GM12878 (cell line): ENCODE measurements at regions not wholly inside any gene's neighbourhood (a gene's known extent, or its start where the extent isn't known, plus 50 kb on each side); places are given as distances from the start of the nearest gene placed in this dataset.

Experiments used
- ATAC-seq: fragments of 200-7000 bp; cut with Tn5 transposase; 3 replicates; pipeline ENCODE4 v1.9.1; 2020; ENCODE audit warnings: mild to moderate bottlenecking, moderate library complexity
- BruUV-seq: library from RNA; stranded (reverse); fragments of 400-500 nt; replicated peaks from 2 replicates; lab custom pipeline; 2021; lab: Mats Ljungman, UMichigan
- CTCF ChIA-PET: fragments of 300-600 bp; sonication (Branson Sonifier 250); formaldehyde crosslinking; extraction: SDS; loops from one replicate; lab custom pipeline; 2021; ENCODE audit warnings: inconsistent platforms; lab: Yijun Ruan, JAX
- POLR2A ChIA-PET: fragments of 350-600 bp; formaldehyde crosslinking; extraction: SDS; loops from one replicate; lab custom pipeline; 2021; ENCODE audit warnings: inconsistent platforms; lab: Charles Lee
- RAD21 ChIA-PET: fragments of 300-600 bp; sonication (Branson Sonifier 250); formaldehyde crosslinking; loops from one replicate; lab custom pipeline; 2023; ENCODE audit warnings: antibody characterized with exemption; ENCODE audit not compliant: unreplicated experiment; lab: Charles Lee
- SMC1A ChIA-PET: fragments of 300-600 bp; sonication (Branson Sonifier 250); formaldehyde crosslinking; loops from one replicate; lab custom pipeline; 2023; ENCODE audit not compliant: unreplicated experiment, uncharacterized antibody; lab: Charles Lee
- DNase-seq: peaks from one replicate; pipeline ENCODE4 v3.0.0-alpha.2; 2011; ENCODE audit warnings: low read depth, low spot score
- FAIRE-seq: peaks from 3 replicates; lab custom pipeline; 2011; peaks lifted over from hg19 to GRCh38; lab: Jason Lieb, UNC
- H2AFZ ChIP-seq: 2 replicates; pipeline ENCODE4 v1.6.0; 2011; ENCODE audit warnings: low read depth, low read length, control low read depth; ENCODE audit not compliant: control insufficient read depth
- H3K27ac ChIP-seq: 2 replicates; pipeline ENCODE4 v1.5.1; 2011; ENCODE audit warnings: control low read depth; ENCODE audit not compliant: control insufficient read depth, insufficient read depth
- H3K27me3 ChIP-seq, 2 experiments: replicated peaks in 1 of 2; 2 replicates each; pipeline versions ENCODE4 v1.6.0 to v1.6.1; 2011; ENCODE audit warnings: low read length in 1 of 2; ENCODE audit not compliant: control insufficient read depth in 2 of 2, insufficient read depth in 2 of 2
- H3K36me3 ChIP-seq, 2 experiments: 2 replicates each; pipeline ENCODE4 v1.5.1; 2011; ENCODE audit warnings: low read length in 1 of 2; ENCODE audit not compliant: control insufficient read depth in 2 of 2, insufficient read depth in 2 of 2
- H3K4me1 ChIP-seq: 2 replicates; pipeline ENCODE4 v1.6.1; 2011; ENCODE audit warnings: mild to moderate bottlenecking, low read length, moderate library complexity, mixed read lengths; ENCODE audit not compliant: control insufficient read depth, insufficient read depth
- H3K4me2 ChIP-seq: 2 replicates; pipeline ENCODE4 v1.6.0; 2011; ENCODE audit warnings: control low read depth; ENCODE audit not compliant: control insufficient read depth, insufficient read depth
- H3K4me3 ChIP-seq: fragments of 200-600 bp; sonication (generic); 2 replicates; pipeline ENCODE4 v1.5.1; 2016
- H3K79me2 ChIP-seq: 2 replicates; pipeline ENCODE4 v1.6.0; 2011; ENCODE audit warnings: low read length; ENCODE audit not compliant: control insufficient read depth, insufficient read depth
- H3K9ac ChIP-seq: 2 replicates; pipeline ENCODE4 v1.8.0; 2011; ENCODE audit warnings: low read length, control low read depth, mixed read lengths; ENCODE audit not compliant: control insufficient read depth, insufficient read depth
- H3K9me3 ChIP-seq: replicated peaks from 3 replicates; pipeline ENCODE4 v1.5.1; 2011; ENCODE audit warnings: mild to moderate bottlenecking, low read length; ENCODE audit not compliant: control insufficient read depth, insufficient read depth
- H4K20me1 ChIP-seq: 2 replicates; pipeline ENCODE4 v1.6.0; 2011; ENCODE audit not compliant: control insufficient read depth, insufficient read depth
- ASH2L ChIP-seq: fragments of 300-600, 200-600 bp; sonication (generic); IDR thresholded peaks from 2 replicates; pipeline ENCODE4 v1.6.1; 2017; ENCODE audit warnings: low read depth, mild to moderate bottlenecking, borderline replicate concordance
- NR2C1 ChIP-seq: fragments of 450-650 bp; IDR thresholded peaks from 2 replicates; pipeline ENCODE4 v1.6.1; 2017; ENCODE audit warnings: antibody characterized with exemption, mild to moderate bottlenecking, moderate library complexity
- TCF3 ChIP-seq: IDR thresholded peaks from 2 replicates; pipeline ENCODE4 v1.6.1; 2012; ENCODE audit warnings: low read depth, mild to moderate bottlenecking, low read length, borderline replicate concordance; ENCODE audit not compliant: insufficient read depth
- YY1 ChIP-seq: IDR thresholded peaks from 2 replicates; pipeline ENCODE4 v1.6.1; 2011; ENCODE audit warnings: low read depth, mild to moderate bottlenecking, low read length
- ZNF217 ChIP-seq: fragments of 450-650 bp; IDR thresholded peaks from 2 replicates; pipeline ENCODE4 v1.6.1; 2017; ENCODE audit warnings: antibody characterized with exemption, mild to moderate bottlenecking
- WGBS: methylation state at CpG from one replicate; pipeline ENCODE4 v1.1.6; 2016; ENCODE audit warnings: low lambda C conversion rate; ENCODE audit not compliant: insufficient replicate concordance, insufficient coverage; ENCODE audit errors: missing lambda C conversion rate; 5-methylcytosine and 5-hydroxymethylcytosine counted together
- in situ Hi-C: fragments of 300-500 bp; cut with MboI; formaldehyde crosslinking; loops from 9 replicates; pipeline ENCODE4 v1.14.3; 2018; ENCODE audit warnings: mixed read lengths
- intact Hi-C: fragments of 100-400 bp; cut with micrococcal nuclease; formaldehyde crosslinking; loops from one replicate; pipeline ENCODE4 v1.14.2; 2022; ENCODE audit not compliant: unreplicated experiment
- TF ChIP-seq, protein P1 (sequence below): fragments of 450-650 bp; IDR thresholded peaks from 2 replicates; pipeline ENCODE4 v1.6.1; 2017; ENCODE audit warnings: borderline replicate concordance
- TF ChIP-seq, protein P2 (sequence below): IDR thresholded peaks from 2 replicates; pipeline ENCODE4 v1.6.1; 2012; ENCODE audit warnings: low read length, inconsistent platforms
- TF ChIP-seq, protein P3 (sequence below): IDR thresholded peaks from 2 replicates; pipeline ENCODE4 v1.6.1; 2012; ENCODE audit warnings: low read depth, low read length, improper control_type of control experiment

DNA sequence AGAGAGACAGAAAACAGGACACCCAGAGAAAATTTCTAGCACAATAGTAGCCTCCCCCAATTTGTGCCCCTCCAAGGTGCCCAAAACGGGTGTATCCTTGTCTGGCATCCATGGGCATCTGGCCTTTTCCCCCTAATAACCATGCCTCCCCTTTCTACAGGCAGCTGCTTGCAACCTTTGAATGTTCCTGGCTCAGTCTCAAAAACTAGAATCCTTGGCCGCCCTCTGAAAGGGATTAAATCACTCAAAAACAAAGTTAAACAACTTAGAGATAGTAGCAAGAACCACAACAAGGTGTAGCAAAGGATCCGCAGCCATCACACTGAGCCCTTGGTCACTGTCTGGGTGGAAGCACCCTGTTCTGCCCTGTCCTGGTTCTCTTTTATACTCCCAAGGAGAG is 105.6 kb downstream of the MN1 start:
- Histone ChIP-seq H3K27ac (no peak overlapping the region), H3K36me3 (no peaks in the 10 kb centered on the region), H3K4me2 (no peak overlapping the region), H3K27me3 (no peaks in the 10 kb centered on the region), H3K4me1 (no peaks in the 10 kb centered on the region), H3K79me2 (no peaks in the 10 kb centered on the region), H3K9ac (no peak overlapping the region), H3K4me3 (no peak overlapping the region), H2AFZ (no peak overlapping the region), H4K20me1 (no peaks in the 10 kb centered on the region), H3K9me3 (no peaks in the 10 kb centered on the region; the same call in 2 of the 3 replicates)
- ATAC-seq = no peak
- FAIRE-seq = no peak
- in situ Hi-C loops = no loop called here
- TF ChIP-seq, protein P1, sequence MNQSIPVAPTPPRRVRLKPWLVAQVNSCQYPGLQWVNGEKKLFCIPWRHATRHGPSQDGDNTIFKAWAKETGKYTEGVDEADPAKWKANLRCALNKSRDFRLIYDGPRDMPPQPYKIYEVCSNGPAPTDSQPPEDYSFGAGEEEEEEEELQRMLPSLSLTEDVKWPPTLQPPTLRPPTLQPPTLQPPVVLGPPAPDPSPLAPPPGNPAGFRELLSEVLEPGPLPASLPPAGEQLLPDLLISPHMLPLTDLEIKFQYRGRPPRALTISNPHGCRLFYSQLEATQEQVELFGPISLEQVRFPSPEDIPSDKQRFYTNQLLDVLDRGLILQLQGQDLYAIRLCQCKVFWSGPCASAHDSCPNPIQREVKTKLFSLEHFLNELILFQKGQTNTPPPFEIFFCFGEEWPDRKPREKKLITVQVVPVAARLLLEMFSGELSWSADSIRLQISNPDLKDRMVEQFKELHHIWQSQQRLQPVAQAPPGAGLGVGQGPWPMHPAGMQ = no peak
- TF ChIP-seq TCF3 (no peak), NR2C1 (no peak), ZNF217 (no peak), YY1 (no peak), ASH2L (no peak)
- TF ChIP-seq, protein P2, sequence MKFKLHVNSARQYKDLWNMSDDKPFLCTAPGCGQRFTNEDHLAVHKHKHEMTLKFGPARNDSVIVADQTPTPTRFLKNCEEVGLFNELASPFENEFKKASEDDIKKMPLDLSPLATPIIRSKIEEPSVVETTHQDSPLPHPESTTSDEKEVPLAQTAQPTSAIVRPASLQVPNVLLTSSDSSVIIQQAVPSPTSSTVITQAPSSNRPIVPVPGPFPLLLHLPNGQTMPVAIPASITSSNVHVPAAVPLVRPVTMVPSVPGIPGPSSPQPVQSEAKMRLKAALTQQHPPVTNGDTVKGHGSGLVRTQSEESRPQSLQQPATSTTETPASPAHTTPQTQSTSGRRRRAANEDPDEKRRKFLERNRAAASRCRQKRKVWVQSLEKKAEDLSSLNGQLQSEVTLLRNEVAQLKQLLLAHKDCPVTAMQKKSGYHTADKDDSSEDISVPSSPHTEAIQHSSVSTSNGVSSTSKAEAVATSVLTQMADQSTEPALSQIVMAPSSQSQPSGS = no peak
- TF ChIP-seq, protein P3, sequence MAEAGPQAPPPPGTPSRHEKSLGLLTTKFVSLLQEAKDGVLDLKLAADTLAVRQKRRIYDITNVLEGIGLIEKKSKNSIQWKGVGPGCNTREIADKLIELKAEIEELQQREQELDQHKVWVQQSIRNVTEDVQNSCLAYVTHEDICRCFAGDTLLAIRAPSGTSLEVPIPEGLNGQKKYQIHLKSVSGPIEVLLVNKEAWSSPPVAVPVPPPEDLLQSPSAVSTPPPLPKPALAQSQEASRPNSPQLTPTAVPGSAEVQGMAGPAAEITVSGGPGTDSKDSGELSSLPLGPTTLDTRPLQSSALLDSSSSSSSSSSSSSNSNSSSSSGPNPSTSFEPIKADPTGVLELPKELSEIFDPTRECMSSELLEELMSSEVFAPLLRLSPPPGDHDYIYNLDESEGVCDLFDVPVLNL = no peak
- ChIA-PET POLR2A (interaction anchor here (0.7 kb wide), 1 partner anchor 66 kb away, joined by 7 read pairs; no protein-coding TSS in a partner anchor), RAD21 (no interaction called here), SMC1A (no interaction called here), CTCF (no interaction called here)
- 39% methylated on average over 3 of the region's 3 CpGs for WGBS
- DNase-seq = no peak
- intact Hi-C loops = no loop called here
- BruUV-seq = no TSS peak
